ENCODE measurements at regions not wholly inside any gene's neighbourhood (a gene's known extent, or its start where the extent isn't known, plus 50 kb on each side); places are given as distances from the start of the nearest gene placed in this dataset.

GRCh38 chr1:11590395-11590794 lies 63.8 kb downstream of the FBXO2 start:
- ATAC-seq (ENCODE audit: low read depth) (no peak), DNase-seq (ENCODE audit: low spot score) (no peak)
- H3K27me3 ChIP-seq (ENCODE audit: insufficient read depth, poor library complexity, severe bottlenecking) = no peaks in the 10 kb centered on the region
- no peak overlapping the region for H3K4me3 ChIP-seq (ENCODE audit: severe bottlenecking)
- no peaks in the 10 kb centered on the region for H3K9me3 ChIP-seq (ENCODE audit: severe bottlenecking)
- no peak overlapping the region for H3K27ac ChIP-seq (ENCODE audit: poor library complexity, severe bottlenecking)
- no peak for TF ChIP-seq CTCF (IDR thresholded peaks at IDR 0.05; ENCODE audit: poor library complexity, severe bottlenecking)
- H3K4me1 ChIP-seq (ENCODE audit: insufficient read depth, poor library complexity, severe bottlenecking) = no peaks in the 10 kb centered on the region
- no peaks in the 10 kb centered on the region for H3K36me3 ChIP-seq (ENCODE audit: low read depth)

All from RWPE2 (cell line).